ENCODE measurements at regions not wholly inside any gene's neighbourhood (a gene's known extent, or its start where the extent isn't known, plus 50 kb on each side); places are given as distances from the start of the nearest gene placed in this dataset.

GRCh38 chr2:160936044-160936806 is 224.0 kb upstream of the TANK start:
- no peak for TF ChIP-seq EP300 (IDR thresholded peaks at IDR 0.05)
- TF ChIP-seq CTCF (IDR thresholded peaks at IDR 0.05) = no peak
- TF ChIP-seq POLR2A (IDR thresholded peaks at IDR 0.05) = no peak

Data from tibial nerve (tissue), 4 donors.